ENCODE measurements at regions not wholly inside any gene's neighbourhood (a gene's known extent, or its start where the extent isn't known, plus 50 kb on each side); places are given as distances from the start of the nearest gene placed in this dataset.

DNA sequence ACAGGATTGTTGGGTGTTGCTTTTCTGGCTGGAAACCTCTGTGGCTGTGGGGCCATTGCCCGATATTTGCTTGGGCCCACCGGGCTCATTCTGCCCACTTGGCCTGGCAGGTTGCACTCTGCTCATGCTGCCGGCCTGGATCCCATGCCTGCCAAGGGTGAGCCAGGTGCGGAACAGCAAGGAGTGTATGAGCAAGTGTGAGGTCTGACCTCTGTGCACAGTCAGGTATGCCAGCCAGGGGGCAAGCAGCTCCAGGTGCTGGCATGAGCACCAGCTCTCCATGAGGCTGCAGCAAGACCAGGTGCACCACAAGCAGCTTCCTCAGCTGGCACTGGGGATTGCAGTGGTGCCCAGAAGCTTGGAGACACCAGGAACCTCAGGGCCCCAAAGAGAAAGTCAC is 65.4 kb upstream of the KIF5B start:
- TF ChIP-seq, protein P1, sequence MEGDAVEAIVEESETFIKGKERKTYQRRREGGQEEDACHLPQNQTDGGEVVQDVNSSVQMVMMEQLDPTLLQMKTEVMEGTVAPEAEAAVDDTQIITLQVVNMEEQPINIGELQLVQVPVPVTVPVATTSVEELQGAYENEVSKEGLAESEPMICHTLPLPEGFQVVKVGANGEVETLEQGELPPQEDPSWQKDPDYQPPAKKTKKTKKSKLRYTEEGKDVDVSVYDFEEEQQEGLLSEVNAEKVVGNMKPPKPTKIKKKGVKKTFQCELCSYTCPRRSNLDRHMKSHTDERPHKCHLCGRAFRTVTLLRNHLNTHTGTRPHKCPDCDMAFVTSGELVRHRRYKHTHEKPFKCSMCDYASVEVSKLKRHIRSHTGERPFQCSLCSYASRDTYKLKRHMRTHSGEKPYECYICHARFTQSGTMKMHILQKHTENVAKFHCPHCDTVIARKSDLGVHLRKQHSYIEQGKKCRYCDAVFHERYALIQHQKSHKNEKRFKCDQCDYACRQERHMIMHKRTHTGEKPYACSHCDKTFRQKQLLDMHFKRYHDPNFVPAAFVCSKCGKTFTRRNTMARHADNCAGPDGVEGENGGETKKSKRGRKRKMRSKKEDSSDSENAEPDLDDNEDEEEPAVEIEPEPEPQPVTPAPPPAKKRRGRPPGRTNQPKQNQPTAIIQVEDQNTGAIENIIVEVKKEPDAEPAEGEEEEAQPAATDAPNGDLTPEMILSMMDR (conservative IDR thresholded peaks at IDR 0.05; ENCODE audit: low read length), result no peak
- no peak for TF ChIP-seq EZH2phosphoT487 (IDR thresholded peaks at IDR 0.05; ENCODE audit: borderline replicate concordance, low read depth, low read length)

Data from OCI-LY7 (cell line).